Mesendoderm (in vitro differentiated cells): ENCODE measurements at regions not wholly inside any gene's neighbourhood (a gene's known extent, or its start where the extent isn't known, plus 50 kb on each side); places are given as distances from the start of the nearest gene placed in this dataset.

ENCODE experiments used
- DNase-seq: peaks from one replicate; pipeline ENCODE4 v3.0.0; 2013
- H2AK5ac ChIP-seq: 2 replicates; pipeline ENCODE4 v1.6.1; 2013; ENCODE audit warnings: low read length, inconsistent platforms
- H2BK120ac ChIP-seq: 2 replicates; pipeline ENCODE4 v1.6.1; 2013; ENCODE audit warnings: low read depth, mild to moderate bottlenecking, low read length, moderate library complexity, mixed read lengths
- H2BK15ac ChIP-seq: replicated peaks from 2 replicates; pipeline ENCODE4 v1.6.1; 2013; ENCODE audit warnings: low read depth, mild to moderate bottlenecking, moderate library complexity
- H2BK5ac ChIP-seq: 2 replicates; pipeline ENCODE4 v1.6.1; 2013; ENCODE audit warnings: low read length, inconsistent platforms
- H3K18ac ChIP-seq: 2 replicates; pipeline ENCODE4 v1.6.1; 2013; ENCODE audit warnings: mild to moderate bottlenecking, low read length, mixed read lengths
- H3K23ac ChIP-seq: one replicate; pipeline ENCODE4 v1.6.1; 2013; ENCODE audit warnings: low read length
- H3K27ac ChIP-seq: 2 replicates; pipeline ENCODE4 v1.5.1; 2013; ENCODE audit warnings: low read depth, mild to moderate bottlenecking, inconsistent platforms, low read length, moderate library complexity
- H3K27me3 ChIP-seq: 2 replicates; pipeline ENCODE4 v1.6.1; 2013; ENCODE audit warnings: low read length, control low read depth, mild to moderate bottlenecking, inconsistent platforms; ENCODE audit not compliant: insufficient read depth, poor library complexity
- H3K36me3 ChIP-seq: 2 replicates; pipeline ENCODE4 v1.6.1; 2013; ENCODE audit warnings: low read length, inconsistent platforms; ENCODE audit not compliant: control insufficient read depth, insufficient read depth
- H3K4ac ChIP-seq: one replicate; pipeline ENCODE4 v1.6.1; 2013; ENCODE audit warnings: low read depth, mild to moderate bottlenecking, low read length, moderate library complexity
- H3K4me1 ChIP-seq: 2 replicates; pipeline ENCODE4 v1.6.1; 2013; ENCODE audit warnings: low read depth, low read length, inconsistent platforms; ENCODE audit not compliant: control insufficient read depth
- H3K4me2 ChIP-seq: 2 replicates; pipeline ENCODE4 v1.6.1; 2013; ENCODE audit warnings: low read length
- H3K4me3 ChIP-seq: 2 replicates; pipeline ENCODE4 v1.5.1; 2013; ENCODE audit warnings: mild to moderate bottlenecking, low read length
- H3K56ac ChIP-seq: one replicate; pipeline ENCODE4 v1.6.1; 2013; ENCODE audit warnings: low read length
- H3K79me1 ChIP-seq: 2 replicates; pipeline ENCODE4 v1.6.1; 2013; ENCODE audit warnings: low read length, inconsistent platforms
- H3K79me2 ChIP-seq: 2 replicates; pipeline ENCODE4 v1.6.1; 2013; ENCODE audit warnings: mild to moderate bottlenecking, low read length; ENCODE audit not compliant: control insufficient read depth, insufficient read depth
- H3K9ac ChIP-seq: 2 replicates; pipeline ENCODE4 v1.6.1; 2013; ENCODE audit warnings: low read length, inconsistent platforms
- H4K5ac ChIP-seq: one replicate; pipeline ENCODE4 v1.6.1; 2013; ENCODE audit warnings: low read length
- H4K8ac ChIP-seq: one replicate; pipeline ENCODE4 v1.6.1; 2013; ENCODE audit warnings: low read depth, mild to moderate bottlenecking, control low read depth, low read length, moderate library complexity
- WGBS: extraction: QIAGEN DNeasy Blood & Tissue Kit; methylation state at CpG from one replicate; pipeline ENCODE4 v1.1.7; 2013; ENCODE audit warnings: low lambda C conversion rate, missing lambda C conversion rate; ENCODE audit not compliant: insufficient coverage; ENCODE audit errors: extremely low coverage; 5-methylcytosine and 5-hydroxymethylcytosine counted together

DNA sequence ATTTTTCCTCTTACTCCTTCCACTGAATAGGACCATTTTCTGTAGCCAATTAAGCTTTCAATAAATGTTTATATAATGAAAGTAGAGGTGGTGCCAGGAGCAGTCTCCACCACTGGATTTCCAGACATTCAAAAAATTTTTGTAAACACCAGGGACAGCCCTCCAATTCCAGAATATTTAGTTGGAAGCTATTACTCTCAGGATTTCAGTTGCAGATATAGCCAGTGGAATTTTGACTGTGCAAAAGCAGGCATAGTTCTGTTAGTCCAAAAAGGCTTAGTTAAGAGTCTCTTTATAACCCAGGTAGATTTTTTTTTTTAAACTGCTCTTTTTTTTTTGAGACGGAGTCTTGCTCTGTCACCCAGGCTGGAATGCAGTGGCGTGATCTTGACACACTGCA is 138.1 kb upstream of the DMRT1 start:
- Histone ChIP-seq H3K23ac (no peak overlapping the region), H2BK15ac (no peak overlapping the region), H3K79me1 (no peaks in the 10 kb centered on the region), H3K4me3 (no peak overlapping the region), H3K4me1 (peaks cover 2% of the 10 kb centered on the region), H3K27ac (no peak overlapping the region), H4K8ac (no peak overlapping the region), H3K27me3 (no peaks in the 10 kb centered on the region), H3K18ac (no peak overlapping the region), H3K79me2 (no peaks in the 10 kb centered on the region), H3K36me3 (no peaks in the 10 kb centered on the region), H2BK120ac (no peak overlapping the region), H3K4ac (no peak overlapping the region), H2AK5ac (no peak overlapping the region), H4K5ac (no peak overlapping the region), H3K56ac (no peak overlapping the region), H2BK5ac (no peak overlapping the region), H3K4me2 (no peak overlapping the region), H3K9ac (no peak overlapping the region)
- WGBS = no CpG with 5 or more reads among the region's 2 CpGs
- no peak for DNase-seq

- Histone ChIP-seq H4K8ac (no peak overlapping the region), H3K23ac (no peak overlapping the region), H3K56ac (no peak overlapping the region), H3K18ac (no peak overlapping the region), H3K79me2 (no peaks in the 10 kb centered on the region), H2AK5ac (no peak overlapping the region), H3K4ac (no peak overlapping the region), H3K4me2 (no peak overlapping the region), H3K27me3 (no peaks in the 10 kb centered on the region), H3K36me3 (no peaks in the 10 kb centered on the region), H2BK5ac (no peak overlapping the region), H3K4me3 (no peak overlapping the region), H2BK15ac (no peak overlapping the region), H4K5ac (no peak overlapping the region), H3K9ac (no peak overlapping the region), H3K4me1 (peaks cover 10% of the 10 kb centered on the region), H2BK120ac (no peak overlapping the region), H3K79me1 (no peaks in the 10 kb centered on the region), H3K27ac (no peak overlapping the region)
- WGBS = no CpG with 5 or more reads among the region's 2 CpGs
- DNase-seq = no peak
Observed at GRCh38 chr9:706073-706472, 135.4 kb upstream of the DMRT1 start.

DNA sequence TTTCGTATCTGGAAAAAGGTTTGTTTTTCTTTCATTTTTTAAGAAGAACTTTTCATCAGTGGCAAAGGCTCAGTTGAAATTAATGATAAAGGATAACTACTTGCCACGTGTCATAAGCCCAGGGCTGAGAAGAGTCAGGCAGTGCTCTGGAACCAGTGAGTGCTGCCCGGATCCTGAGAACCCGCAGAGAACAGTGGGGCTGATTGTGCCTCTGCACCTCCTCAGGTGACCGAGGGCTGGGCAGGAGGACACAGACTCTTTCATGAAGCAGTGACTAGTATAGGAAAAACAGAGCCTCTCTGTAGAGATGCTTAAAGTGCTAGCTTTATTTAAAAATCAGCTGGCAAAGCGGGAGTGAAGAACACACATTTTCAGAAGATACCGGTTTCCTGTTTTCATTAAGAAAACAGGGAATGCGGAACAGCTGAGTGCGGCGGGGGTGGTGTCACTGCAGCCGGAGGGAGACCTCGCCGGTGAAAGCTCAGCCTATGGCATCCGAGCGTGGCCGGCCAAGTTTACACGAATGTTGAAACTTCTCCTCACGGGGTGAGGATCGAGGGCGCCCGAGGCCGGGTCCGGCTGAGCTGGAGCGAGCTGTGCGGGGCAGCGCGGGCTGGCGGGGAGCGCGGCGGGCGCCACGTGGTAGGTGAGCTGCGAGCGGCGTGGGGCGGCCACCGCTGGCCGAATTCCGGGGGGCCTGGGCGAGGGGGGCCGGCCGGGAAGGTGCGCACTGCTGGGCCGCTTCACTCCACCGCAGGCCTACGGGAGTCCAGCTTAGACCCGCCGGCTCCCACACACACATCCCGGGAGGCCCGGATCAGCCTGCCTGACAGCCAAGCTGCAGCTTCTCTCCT is 134.7 kb upstream of the DMRT1 start:
- H3K27ac ChIP-seq = peak overlapping the region; percentile 72
- H4K5ac ChIP-seq = no peak overlapping the region
- peak overlapping the region; percentile 70 for H3K9ac ChIP-seq
- H3K79me2 ChIP-seq = no peaks in the 10 kb centered on the region
- H3K79me1 ChIP-seq = no peaks in the 10 kb centered on the region
- H3K27me3 ChIP-seq = no peaks in the 10 kb centered on the region
- H2BK15ac ChIP-seq = no peak overlapping the region
- H3K4me3 ChIP-seq = peak overlapping the region; percentile 10
- H2AK5ac ChIP-seq = no peak overlapping the region
- H2BK5ac ChIP-seq = no peak overlapping the region
- DNase-seq = peak; percentile 77
- peak overlapping the region; percentile 81 for H3K18ac ChIP-seq
- H3K56ac ChIP-seq = peak overlapping the region; percentile 84
- no CpG with 5 or more reads among the region's 51 CpGs for WGBS
- no peak overlapping the region for H3K4ac ChIP-seq
- no peak overlapping the region for H2BK120ac ChIP-seq
- H3K23ac ChIP-seq = no peak overlapping the region
- H3K4me1 ChIP-seq = peaks cover 10% of the 10 kb centered on the region
- H4K8ac ChIP-seq = peak overlapping the region; percentile 70
- peak overlapping the region; percentile 52 for H3K4me2 ChIP-seq
- H3K36me3 ChIP-seq = peaks cover 1% of the 10 kb centered on the region

GRCh38 chr9:708182-708550 is 133.3 kb upstream of the DMRT1 start:
- no peak overlapping the region for H2BK120ac ChIP-seq

DNA sequence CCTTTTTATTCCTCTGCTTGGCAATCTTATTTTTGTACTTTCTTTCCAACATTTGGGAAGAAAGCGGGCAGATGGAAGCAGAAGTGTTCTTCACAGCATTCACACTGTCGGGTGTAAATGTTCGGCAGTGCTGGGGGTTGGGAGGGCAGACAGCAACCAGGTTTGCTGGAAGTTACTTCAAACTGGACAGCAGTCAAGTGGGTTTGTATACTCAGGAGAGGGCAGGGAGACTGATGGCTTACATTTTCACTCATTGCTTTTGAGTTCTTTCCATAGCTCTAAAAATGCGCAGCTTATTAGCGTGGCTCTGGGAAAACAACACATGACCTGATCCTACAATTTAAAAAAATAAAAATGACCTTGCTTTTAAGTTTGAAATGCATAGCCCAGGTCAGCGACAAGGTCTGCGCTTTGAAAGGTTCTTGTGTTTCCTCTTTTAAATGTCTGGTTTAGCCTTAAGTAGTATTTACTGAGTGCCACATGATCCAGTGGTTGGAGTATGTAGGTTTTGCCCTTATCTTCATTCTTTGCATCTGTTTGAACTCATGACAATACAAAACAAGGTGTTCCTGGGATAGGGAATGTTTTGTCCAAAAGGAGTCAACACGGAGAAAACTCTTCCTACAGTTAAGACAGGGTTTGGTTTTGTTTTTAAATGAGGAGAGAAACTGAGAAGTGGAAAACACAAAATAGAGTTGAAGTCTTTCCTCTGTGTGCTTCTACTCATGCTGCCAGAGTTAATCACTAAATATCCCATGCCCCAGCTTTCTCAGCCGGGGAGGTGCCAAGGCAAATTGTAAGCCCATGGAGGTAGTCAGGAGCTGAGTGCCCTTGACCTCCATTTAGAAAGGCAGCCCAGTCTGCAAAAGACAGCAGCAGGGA is 132.7 kb upstream of the DMRT1 start:
- DNase-seq = no peak
- Histone ChIP-seq H3K36me3 (peaks cover 3% of the 10 kb centered on the region), H3K79me1 (peaks cover 2% of the 10 kb centered on the region), H3K4me3 (no peak overlapping the region), H3K27me3 (no peaks in the 10 kb centered on the region), H2BK120ac (no peak overlapping the region), H2BK15ac (no peak overlapping the region), H3K4me2 (no peak overlapping the region), H3K18ac (no peak overlapping the region), H3K27ac (no peak overlapping the region), H3K79me2 (no peaks in the 10 kb centered on the region), H4K5ac (no peak overlapping the region), H2BK5ac (no peak overlapping the region), H3K4ac (no peak overlapping the region), H2AK5ac (no peak overlapping the region), H3K56ac (peak overlapping the region; percentile 54), H3K9ac (peak overlapping the region; percentile 25), H4K8ac (no peak overlapping the region), H3K4me1 (peaks cover 10% of the 10 kb centered on the region), H3K23ac (no peak overlapping the region)
- no CpG with 5 or more reads among the region's 9 CpGs for WGBS

More at GRCh38 chr9:708182-708550, 133.3 kb upstream of the DMRT1 start:
- H3K79me2 ChIP-seq = no peaks in the 10 kb centered on the region
- peaks cover under 1% of the 10 kb centered on the region for H3K79me1 ChIP-seq
- H3K4me3 ChIP-seq = no peak overlapping the region
- peaks cover 3% of the 10 kb centered on the region for H3K36me3 ChIP-seq
- no peak overlapping the region for H2BK5ac ChIP-seq
- no peak overlapping the region for H3K27ac ChIP-seq
- H3K56ac ChIP-seq = peak overlapping the region; percentile 66
- no peak overlapping the region for H2BK15ac ChIP-seq
- H3K4ac ChIP-seq = no peak overlapping the region
- H3K4me1 ChIP-seq = peaks cover 10% of the 10 kb centered on the region
- H2AK5ac ChIP-seq = no peak overlapping the region
- H3K18ac ChIP-seq = no peak overlapping the region
- H3K27me3 ChIP-seq = no peaks in the 10 kb centered on the region
- H3K4me2 ChIP-seq = peak overlapping the region; percentile 31
- H4K5ac ChIP-seq = no peak overlapping the region
- H3K23ac ChIP-seq = no peak overlapping the region
- DNase-seq = peak; percentile 49
- H3K9ac ChIP-seq = peak overlapping the region; percentile 34
- no CpG with 5 or more reads among the region's 7 CpGs for WGBS
- H4K8ac ChIP-seq = no peak overlapping the region
